GM19468 (cell line): ENCODE measurements at regions not wholly inside any gene's neighbourhood (a gene's known extent, or its start where the extent isn't known, plus 50 kb on each side); places are given as distances from the start of the nearest gene placed in this dataset.

Experiments used
- ATAC-seq: cut with Tn5 transposase; IDR thresholded peaks from one replicate; pipeline ENCODE4 v1.9.1; 2021; ENCODE audit warnings: mild to moderate bottlenecking, moderate library complexity, moderate number of reproducible peaks; ENCODE audit not compliant: unreplicated experiment; ENCODE audit errors: extremely low read depth

DNA sequence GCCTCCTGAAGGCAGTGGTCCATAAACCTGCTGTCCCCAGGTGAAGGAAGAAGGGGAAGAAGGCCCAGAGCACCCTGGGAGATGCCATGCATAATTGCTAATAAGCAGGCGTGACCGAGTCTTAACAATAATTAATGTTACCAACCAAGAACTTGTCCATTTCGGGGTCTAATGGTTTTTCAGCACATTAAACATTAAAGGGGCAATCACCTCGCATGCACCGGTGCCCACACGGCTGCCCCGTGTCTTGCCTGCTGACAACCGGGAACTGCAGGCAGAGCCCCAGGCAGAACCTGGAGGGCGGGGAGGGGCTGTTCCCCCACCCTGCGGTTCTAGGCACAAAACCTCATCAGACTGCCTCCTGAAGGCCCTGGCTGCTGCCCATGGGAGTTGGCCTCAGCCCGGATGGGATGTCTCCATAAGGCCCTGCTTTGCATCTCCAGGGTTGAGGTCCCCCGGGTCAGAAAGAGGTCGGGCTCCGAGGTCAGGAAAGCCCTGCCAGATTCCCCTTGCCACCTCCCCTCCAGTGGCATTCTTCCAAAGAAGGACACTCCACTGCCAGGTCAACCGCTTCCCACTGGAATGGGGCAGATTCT lies 169.0 kb downstream of the BUD13 start:
- no peak for ATAC-seq

- no peak for ATAC-seq
These were observed 170.2 kb downstream of the BUD13 start for GRCh38 chr11:116602637-116602942.

- ATAC-seq, result no peak
These were observed 170.8 kb downstream of the BUD13 start for GRCh38 chr11:116601814-116602636.

- no peak for ATAC-seq
These were observed 171.9 kb downstream of the BUD13 start for GRCh38 chr11:116600930-116601329.

- no peak for ATAC-seq
These were observed 174.2 kb downstream of the BUD13 start for GRCh38 chr11:116598556-116598955.

- no peak for ATAC-seq
These were observed 174.8 kb downstream of the BUD13 start for GRCh38 chr11:116598036-116598435.

GRCh38 chr11:116596346-116597260 lies 176.2 kb downstream of the BUD13 start:
- no peak for ATAC-seq

- ATAC-seq, result no peak
These were observed 177.4 kb downstream of the BUD13 start for GRCh38 chr11:116595305-116595880.

DNA sequence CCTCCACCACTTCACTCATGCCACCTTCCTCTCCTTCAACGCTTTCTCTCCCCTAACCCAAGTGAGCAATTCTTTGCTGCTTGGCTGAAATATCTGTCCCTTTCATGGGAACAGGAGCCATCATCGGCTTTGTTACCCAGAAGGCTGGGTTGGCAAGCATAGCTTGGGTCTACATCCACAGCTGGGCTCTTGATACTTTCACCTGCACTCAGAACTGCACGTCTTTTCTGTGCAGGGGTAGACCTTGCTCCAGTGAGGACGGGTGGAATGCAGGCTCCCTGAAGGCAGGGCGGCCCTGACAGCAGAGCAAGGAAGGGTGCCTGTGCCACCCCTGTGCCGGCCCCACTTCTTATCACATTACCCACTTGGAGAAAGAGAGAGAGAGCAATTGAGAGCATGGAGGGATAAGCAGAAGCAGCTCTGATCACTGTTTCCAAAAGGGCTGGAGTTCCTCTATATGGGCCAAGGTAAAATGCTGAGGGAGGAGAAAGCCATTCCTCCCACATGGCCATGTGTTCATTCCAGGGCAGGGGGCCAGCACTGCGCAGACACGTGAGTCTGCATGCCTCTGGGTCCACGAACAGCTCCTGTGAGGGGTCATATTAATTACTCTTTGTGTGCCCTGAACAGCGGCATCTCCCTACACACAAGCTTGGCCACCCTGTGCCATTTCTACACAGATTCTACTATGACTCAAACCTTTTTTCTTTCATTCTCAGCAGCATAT lies 181.8 kb downstream of the BUD13 start:
- ATAC-seq, result no peak

- no peak for ATAC-seq
These were observed 183.4 kb downstream of the BUD13 start for GRCh38 chr11:116589402-116589801.

DNA sequence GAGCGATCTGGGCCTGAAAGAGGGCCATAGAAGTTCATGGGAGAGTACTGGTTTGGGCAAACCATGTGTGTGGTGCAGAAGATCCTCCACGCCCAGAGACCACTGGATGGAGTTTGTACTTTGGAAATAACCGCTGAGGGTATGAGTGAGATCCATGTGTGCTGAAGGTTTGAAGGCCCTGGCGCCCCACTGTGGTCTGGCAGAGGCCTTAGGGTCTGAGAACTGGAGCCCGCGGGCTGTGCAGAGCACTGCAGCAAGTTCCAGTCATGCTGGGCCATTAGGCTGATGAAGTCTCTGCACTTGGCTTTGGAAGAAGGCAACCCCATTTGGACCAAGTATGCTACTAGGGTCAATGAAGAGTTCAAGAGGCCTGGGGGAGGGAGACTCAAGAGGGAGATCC lies 186.4 kb downstream of the BUD13 start:
- no peak for ATAC-seq

DNA sequence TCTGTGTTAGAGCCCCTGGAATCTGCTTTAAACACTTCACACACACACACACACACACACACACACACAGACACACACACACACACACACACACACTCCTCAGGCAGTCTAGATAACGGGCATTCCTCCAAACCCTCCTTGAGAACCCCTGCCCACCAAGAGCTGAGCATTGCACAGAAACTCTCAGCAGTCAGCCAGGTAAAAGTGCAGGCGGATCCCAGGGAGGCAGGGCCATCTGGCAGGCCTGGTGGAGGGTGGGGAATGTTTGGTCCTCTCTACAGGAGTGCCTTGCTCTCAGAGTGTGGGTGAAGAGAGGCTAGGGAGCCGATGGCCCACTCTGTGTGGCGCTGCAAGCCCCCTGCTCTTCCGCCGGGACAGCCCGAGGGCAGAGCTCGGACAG lies 190.2 kb downstream of the BUD13 start:
- ATAC-seq, result no peak

GRCh38 chr11:116581349-116581748 lies 191.4 kb downstream of the BUD13 start:
- ATAC-seq, result no peak

DNA sequence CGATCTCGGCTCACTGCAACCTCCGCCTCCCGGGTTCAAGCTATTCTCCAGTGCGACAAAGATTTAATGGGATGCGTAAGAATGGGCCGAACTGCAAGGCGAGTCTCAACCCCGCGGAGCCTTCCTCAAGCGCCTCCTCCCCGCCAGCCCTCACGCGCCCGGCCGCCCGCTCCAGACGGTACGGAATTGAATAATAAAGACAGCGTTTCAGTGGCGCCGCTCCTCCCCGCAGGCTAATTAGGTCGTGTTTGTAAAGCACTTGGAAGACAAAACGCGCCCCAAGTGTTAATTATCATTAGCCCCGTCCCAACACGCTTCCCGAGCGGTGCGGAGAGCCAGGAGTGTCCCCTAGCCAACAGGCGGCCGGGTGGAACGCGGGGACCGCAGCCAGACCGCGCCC lies 192.0 kb downstream of the BUD13 start:
- ATAC-seq, result no peak

DNA sequence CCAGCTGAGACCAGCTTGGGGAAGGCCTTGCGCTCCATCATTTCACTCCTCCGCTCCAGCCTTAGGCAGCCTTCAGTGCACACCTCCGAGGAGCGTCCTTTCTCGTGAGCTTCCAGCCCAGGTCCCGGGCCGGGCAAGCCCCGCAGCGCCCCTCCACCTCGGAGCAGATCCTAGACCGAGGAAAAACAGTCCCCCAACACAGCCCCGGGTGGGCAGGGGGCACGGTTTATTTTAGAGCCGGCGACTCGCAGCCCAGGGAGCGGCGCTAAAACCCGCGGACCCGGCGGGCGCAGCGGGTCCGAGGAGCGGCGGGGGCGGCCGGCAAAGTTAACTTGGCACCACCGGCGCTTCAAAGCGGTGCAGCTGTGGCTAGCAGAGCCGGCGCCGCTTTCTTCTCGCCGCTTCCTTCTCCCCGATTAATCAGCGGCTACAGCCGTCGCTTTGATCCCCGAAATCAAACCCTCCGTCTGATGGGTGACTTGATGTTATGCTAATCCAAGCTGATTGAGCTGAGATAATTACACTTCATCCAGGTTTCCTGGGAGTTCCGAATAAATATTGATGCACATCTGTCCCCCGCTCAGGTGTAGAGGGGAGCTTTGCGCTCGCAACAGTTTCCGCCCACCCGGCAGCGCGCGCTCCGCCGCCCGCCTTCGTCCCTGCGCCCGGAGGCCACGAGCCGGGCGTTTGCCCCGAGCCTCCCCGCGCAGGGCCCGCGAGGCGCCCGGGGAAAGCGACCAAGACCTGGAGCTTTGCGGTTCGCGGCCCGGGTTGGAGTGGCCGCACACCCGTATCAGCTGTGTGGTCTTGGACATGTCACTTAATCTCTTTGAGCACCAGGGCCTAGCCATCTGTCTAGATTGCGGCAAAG lies 192.7 kb downstream of the BUD13 start:
- ATAC-seq, result no peak

DNA sequence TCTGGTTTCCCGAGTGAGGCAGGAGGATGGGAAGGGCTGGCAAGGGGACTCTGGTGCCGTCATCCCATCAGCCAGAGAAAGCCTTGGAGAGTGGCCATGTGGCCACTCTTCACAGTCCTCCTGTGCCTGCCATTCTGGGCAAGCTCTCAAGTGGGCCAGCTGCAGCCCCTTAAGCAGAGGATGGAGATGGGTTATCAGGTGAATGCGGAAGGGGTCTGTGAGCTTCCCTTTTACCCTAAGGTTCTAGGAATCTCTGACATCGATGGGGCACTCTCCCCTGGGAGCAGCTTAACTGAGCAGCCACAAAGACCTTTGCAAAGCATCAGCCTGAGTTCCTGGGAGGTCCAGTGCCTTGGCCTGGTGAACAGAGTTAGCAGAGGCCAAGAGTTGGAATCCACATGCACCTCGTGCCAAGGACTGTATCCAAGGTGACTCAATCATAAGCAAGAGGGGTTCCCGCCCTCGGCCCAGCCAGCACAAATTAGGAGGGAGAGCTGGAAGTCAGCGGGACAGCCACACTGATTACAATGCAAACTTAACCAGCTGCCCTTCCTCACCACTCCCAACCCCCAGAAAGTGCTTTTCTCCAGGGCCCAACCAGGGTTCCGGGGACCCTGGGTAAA lies 193.6 kb downstream of the BUD13 start:
- ATAC-seq, result no peak

DNA sequence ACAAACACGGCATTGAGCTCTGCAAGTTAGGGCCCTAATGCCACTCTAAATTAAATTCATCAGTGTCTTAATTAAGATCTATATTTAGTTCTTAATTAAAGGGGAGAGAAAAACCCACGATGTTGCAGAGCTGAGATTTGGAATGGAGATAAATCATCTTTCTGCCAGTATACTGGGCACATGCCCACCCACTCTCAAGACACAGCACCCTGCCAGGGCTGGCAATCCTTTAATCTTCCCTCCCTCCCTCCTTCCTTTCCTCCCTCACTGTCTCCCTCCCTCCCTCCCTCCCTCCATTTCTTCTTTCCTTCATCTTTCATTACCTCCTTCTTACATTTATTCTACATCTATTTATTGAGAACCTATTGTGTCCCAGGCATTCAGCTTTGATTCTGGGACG lies 194.8 kb downstream of the BUD13 start:
- no peak for ATAC-seq

GRCh38 chr11:116577273-116577672 lies 195.5 kb downstream of the BUD13 start:
- ATAC-seq, result no peak

DNA sequence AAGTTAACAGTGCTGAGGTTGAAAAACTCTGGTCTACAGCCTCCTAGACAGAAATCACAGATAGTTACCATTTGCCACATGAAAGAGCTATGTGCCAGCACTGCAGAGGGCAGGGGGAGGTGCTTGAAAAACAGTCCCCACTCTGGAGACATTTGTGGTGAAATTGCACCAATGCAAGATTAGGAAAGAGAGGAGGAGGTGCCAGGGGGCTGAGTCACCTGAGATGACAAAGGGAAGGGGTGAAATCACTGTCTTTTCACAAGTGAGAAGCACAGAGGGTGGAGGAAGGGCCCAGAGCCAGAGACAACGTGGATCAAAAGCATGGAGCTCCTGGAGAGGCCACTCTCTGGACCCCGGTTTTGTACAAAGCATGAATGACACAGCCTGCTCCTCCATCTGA lies 196.3 kb downstream of the BUD13 start:
- no peak for ATAC-seq
